Endothelial cell (in vitro differentiated cells): ENCODE measurements at regions not wholly inside any gene's neighbourhood (a gene's known extent, or its start where the extent isn't known, plus 50 kb on each side); places are given as distances from the start of the nearest gene placed in this dataset.

Experiments used
- DNase-seq: peaks from one replicate; pipeline ENCODE4 v3.0.0; 2021; ENCODE audit warnings: low spot score
- H3K27ac Mint-ChIP-seq: one replicate; pipeline ENCODE4 v1.8.0; 2021; ENCODE audit warnings: mixed read lengths, inconsistent platforms; ENCODE audit not compliant: unreplicated experiment
- H3K27me3 Mint-ChIP-seq: one replicate; pipeline ENCODE4 v1.8.0; 2021; ENCODE audit warnings: mild to moderate bottlenecking, moderate library complexity, mixed read lengths, inconsistent platforms; ENCODE audit not compliant: unreplicated experiment
- H3K36me3 Mint-ChIP-seq: one replicate; pipeline ENCODE4 v1.8.0; 2021; ENCODE audit warnings: mild to moderate bottlenecking, low read depth, mixed read lengths, inconsistent platforms; ENCODE audit not compliant: unreplicated experiment
- H3K4me1 Mint-ChIP-seq: one replicate; pipeline ENCODE4 v1.8.0; 2021; ENCODE audit warnings: mild to moderate bottlenecking, mixed read lengths, inconsistent platforms; ENCODE audit not compliant: unreplicated experiment
- H3K4me3 Mint-ChIP-seq: one replicate; pipeline ENCODE4 v1.8.0; 2021; ENCODE audit warnings: mild to moderate bottlenecking, mixed read lengths, inconsistent platforms; ENCODE audit not compliant: unreplicated experiment
- H3K9me3 Mint-ChIP-seq: one replicate; pipeline ENCODE4 v1.8.0; 2021; ENCODE audit warnings: mixed read lengths, inconsistent platforms; ENCODE audit not compliant: unreplicated experiment
- TF ChIP-seq, protein P1 (sequence below): fragments of 200-600 bp; sonication (generic); IDR thresholded peaks from one replicate; pipeline ENCODE4 v1.5.0; 2021; ENCODE audit warnings: antibody characterized with exemption; ENCODE audit not compliant: unreplicated experiment

- H3K27me3 Mint-ChIP-seq, result peaks cover 5% of the 10 kb centered on the region
These were observed 205.9 kb downstream of the RPLP1 start for GRCh38 chr15:69658411-69658945.

DNA sequence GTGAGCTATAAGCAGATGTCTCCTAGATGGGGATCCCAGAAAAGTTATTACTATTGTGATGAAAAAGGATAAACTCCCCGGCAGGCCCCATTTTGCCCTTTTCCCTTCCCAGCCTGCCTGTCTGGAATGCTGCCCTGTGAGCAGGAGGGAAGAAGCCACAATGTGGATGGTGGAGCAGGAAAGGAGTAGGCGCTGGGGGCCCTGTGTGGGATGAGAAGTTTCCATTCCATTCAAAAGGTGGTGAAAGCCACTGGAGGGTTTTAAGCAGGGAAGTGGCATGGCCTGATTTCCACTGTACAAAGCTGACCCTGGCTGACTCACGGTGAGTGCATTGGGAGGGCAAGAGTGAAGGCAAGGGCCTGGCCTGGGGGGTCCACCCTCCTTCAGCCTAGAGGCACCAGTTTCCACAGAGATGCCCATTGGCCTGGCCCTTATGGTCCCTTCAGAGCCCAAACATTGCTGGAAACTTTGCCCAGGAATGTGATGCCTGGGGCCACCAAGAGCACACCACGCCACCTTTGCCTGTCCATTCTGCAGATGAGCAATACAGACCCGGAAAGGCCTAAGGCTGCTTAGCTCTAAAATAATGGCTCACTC is 206.9 kb downstream of the RPLP1 start:
- H3K27ac Mint-ChIP-seq, result no peak overlapping the region
- TF ChIP-seq, protein P1, sequence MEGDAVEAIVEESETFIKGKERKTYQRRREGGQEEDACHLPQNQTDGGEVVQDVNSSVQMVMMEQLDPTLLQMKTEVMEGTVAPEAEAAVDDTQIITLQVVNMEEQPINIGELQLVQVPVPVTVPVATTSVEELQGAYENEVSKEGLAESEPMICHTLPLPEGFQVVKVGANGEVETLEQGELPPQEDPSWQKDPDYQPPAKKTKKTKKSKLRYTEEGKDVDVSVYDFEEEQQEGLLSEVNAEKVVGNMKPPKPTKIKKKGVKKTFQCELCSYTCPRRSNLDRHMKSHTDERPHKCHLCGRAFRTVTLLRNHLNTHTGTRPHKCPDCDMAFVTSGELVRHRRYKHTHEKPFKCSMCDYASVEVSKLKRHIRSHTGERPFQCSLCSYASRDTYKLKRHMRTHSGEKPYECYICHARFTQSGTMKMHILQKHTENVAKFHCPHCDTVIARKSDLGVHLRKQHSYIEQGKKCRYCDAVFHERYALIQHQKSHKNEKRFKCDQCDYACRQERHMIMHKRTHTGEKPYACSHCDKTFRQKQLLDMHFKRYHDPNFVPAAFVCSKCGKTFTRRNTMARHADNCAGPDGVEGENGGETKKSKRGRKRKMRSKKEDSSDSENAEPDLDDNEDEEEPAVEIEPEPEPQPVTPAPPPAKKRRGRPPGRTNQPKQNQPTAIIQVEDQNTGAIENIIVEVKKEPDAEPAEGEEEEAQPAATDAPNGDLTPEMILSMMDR, result no peak
- no peak overlapping the region for H3K4me3 Mint-ChIP-seq
- no peaks in the 10 kb centered on the region for H3K4me1 Mint-ChIP-seq
- peaks cover 7% of the 10 kb centered on the region for H3K27me3 Mint-ChIP-seq
- no peaks in the 10 kb centered on the region for H3K9me3 Mint-ChIP-seq
- DNase-seq, result no peak
- H3K36me3 Mint-ChIP-seq, result no peaks in the 10 kb centered on the region

More at GRCh38 chr15:69658411-69658945, 205.9 kb downstream of the RPLP1 start:
- no peak overlapping the region for H3K27ac Mint-ChIP-seq
- no peak overlapping the region for H3K4me3 Mint-ChIP-seq
- DNase-seq, result no peak
- H3K4me1 Mint-ChIP-seq, result no peaks in the 10 kb centered on the region
- H3K36me3 Mint-ChIP-seq, result no peaks in the 10 kb centered on the region
- no peaks in the 10 kb centered on the region for H3K9me3 Mint-ChIP-seq
- TF ChIP-seq, protein P1, result no peak

DNA sequence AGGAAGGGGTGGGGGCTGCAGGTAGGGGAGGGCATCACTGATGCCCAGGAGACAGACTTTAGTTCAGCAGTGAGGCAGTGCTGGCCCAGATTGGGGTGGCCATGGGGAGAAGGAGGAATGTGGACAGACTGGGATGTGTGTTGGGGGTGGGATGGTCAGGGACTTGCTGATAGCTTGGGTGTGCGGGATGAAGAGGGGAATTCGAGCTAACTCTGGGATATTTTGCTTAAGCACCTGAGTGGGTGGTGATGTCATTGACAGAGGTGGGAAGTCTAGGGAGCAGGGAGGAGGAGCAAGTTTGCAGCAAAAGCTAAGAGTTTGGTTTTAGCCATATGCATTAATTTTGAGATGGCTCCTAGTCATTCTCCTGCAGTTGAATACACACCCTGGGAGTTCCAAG is 207.5 kb downstream of the RPLP1 start:
- no peak for DNase-seq
- Mint-ChIP-seq H3K27ac (no peak overlapping the region), H3K27me3 (peaks cover 7% of the 10 kb centered on the region), H3K4me3 (no peak overlapping the region), H3K9me3 (no peaks in the 10 kb centered on the region), H3K36me3 (no peaks in the 10 kb centered on the region), H3K4me1 (peaks cover 3% of the 10 kb centered on the region)
- TF ChIP-seq, protein P1, result no peak

GRCh38 chr15:69660658-69661405 is 208.2 kb downstream of the RPLP1 start:
- no peak overlapping the region for H3K27ac Mint-ChIP-seq
- DNase-seq, result no peak
- peaks cover 6% of the 10 kb centered on the region for H3K4me1 Mint-ChIP-seq
- H3K9me3 Mint-ChIP-seq, result no peaks in the 10 kb centered on the region
- no peaks in the 10 kb centered on the region for H3K36me3 Mint-ChIP-seq
- H3K4me3 Mint-ChIP-seq, result no peak overlapping the region
- TF ChIP-seq, protein P1, result no peak
- H3K27me3 Mint-ChIP-seq, result peaks cover 11% of the 10 kb centered on the region

DNA sequence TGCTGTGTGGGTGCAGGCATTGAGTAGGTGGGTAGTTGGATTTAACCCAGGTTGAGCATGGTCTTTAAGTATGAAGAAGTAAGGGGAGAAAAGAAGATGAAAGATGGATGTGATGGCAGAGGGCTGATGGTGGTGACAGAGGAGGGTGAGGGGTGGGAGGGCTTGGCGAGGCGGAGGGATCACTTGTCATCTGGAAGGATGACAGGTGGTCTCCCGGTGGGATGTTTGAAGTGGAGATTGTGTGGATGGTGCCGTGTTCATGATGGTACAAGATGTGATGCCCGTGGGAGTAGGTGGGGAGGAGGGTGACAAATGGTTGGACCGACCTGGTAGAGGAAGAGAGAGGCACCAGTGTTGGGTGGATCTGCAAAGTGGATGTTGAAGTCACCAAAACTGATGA is 208.8 kb downstream of the RPLP1 start:
- H3K27me3 Mint-ChIP-seq, result peaks cover 11% of the 10 kb centered on the region
- peaks cover 8% of the 10 kb centered on the region for H3K4me1 Mint-ChIP-seq
- no peaks in the 10 kb centered on the region for H3K9me3 Mint-ChIP-seq
- no peak overlapping the region for H3K27ac Mint-ChIP-seq
- no peak for DNase-seq
- TF ChIP-seq, protein P1, result no peak
- no peak overlapping the region for H3K4me3 Mint-ChIP-seq
- H3K36me3 Mint-ChIP-seq, result no peaks in the 10 kb centered on the region
